GM23248 (cell line): ENCODE measurements at regions not wholly inside any gene's neighbourhood (a gene's known extent, or its start where the extent isn't known, plus 50 kb on each side); places are given as distances from the start of the nearest gene placed in this dataset.

Experiments
- DNase-seq: peaks from one replicate; pipeline ENCODE4 v3.0.0-alpha.2; 2015
- H2AFZ ChIP-seq: fragments of 200-600 bp; sonication (generic); 2 replicates; pipeline ENCODE4 v1.6.1; 2016; ENCODE audit warnings: antibody characterized with exemption
- H3F3A ChIP-seq: fragments of 200-600 bp; sonication (generic); 2 replicates; pipeline ENCODE4 v1.6.1; 2016; ENCODE audit warnings: mild to moderate bottlenecking, antibody characterized with exemption, mixed run types; ENCODE audit not compliant: insufficient read depth
- H3K27ac ChIP-seq: fragments of 200-600 bp; sonication (generic); 2 replicates; pipeline ENCODE4 v1.5.1; 2016; ENCODE audit warnings: mild to moderate bottlenecking
- H3K27me3 ChIP-seq: fragments of 200-600 bp; sonication (generic); replicated peaks from 2 replicates; pipeline ENCODE4 v1.6.1; 2016; ENCODE audit warnings: mild to moderate bottlenecking; ENCODE audit not compliant: insufficient read depth
- H3K36me3 ChIP-seq: fragments of 200-600 bp; sonication (generic); 2 replicates; pipeline ENCODE4 v1.6.1; 2016; ENCODE audit warnings: low read depth, mild to moderate bottlenecking
- H3K4me1 ChIP-seq: fragments of 200-600 bp; sonication (generic); 2 replicates; pipeline ENCODE4 v1.6.1; 2016; ENCODE audit warnings: mild to moderate bottlenecking; ENCODE audit not compliant: insufficient read depth
- H3K4me2 ChIP-seq: fragments of 200-600 bp; sonication (generic); one replicate; pipeline ENCODE4 v1.6.1; 2016; ENCODE audit warnings: mild to moderate bottlenecking; ENCODE audit not compliant: unreplicated experiment
- H3K4me3 ChIP-seq: fragments of 200-600 bp; sonication (generic); 2 replicates; pipeline ENCODE4 v1.5.1; 2016; ENCODE audit warnings: mild to moderate bottlenecking
- H3K79me2 ChIP-seq: fragments of 200-600 bp; sonication (generic); 2 replicates; pipeline ENCODE4 v1.6.1; 2016; ENCODE audit warnings: mild to moderate bottlenecking; ENCODE audit not compliant: insufficient read depth
- H3K9ac ChIP-seq: fragments of 200-600 bp; sonication (generic); 2 replicates; pipeline ENCODE4 v1.6.1; 2016; ENCODE audit warnings: mild to moderate bottlenecking
- H3K9me2 ChIP-seq: fragments of 200-600 bp; sonication (generic); 2 replicates; pipeline ENCODE4 v1.6.1; 2016; ENCODE audit warnings: mixed run types, mild to moderate bottlenecking, moderate library complexity; ENCODE audit not compliant: insufficient read depth
- H3K9me3 ChIP-seq: fragments of 200-600 bp; sonication (generic); one replicate; pipeline ENCODE4 v1.6.1; 2017; ENCODE audit warnings: low read depth
- H4K20me1 ChIP-seq: fragments of 200-600 bp; sonication (generic); 2 replicates; pipeline ENCODE4 v1.6.0; 2016; ENCODE audit not compliant: insufficient read depth
- EZH2 ChIP-seq: fragments of 200-600 bp; sonication (generic); IDR thresholded peaks from 2 replicates; pipeline ENCODE4 v1.6.1; 2018; ENCODE audit warnings: antibody characterized with exemption, mild to moderate bottlenecking; ENCODE audit not compliant: insufficient read depth, poor library complexity, severe bottlenecking
- EZH2phosphoT487 ChIP-seq: fragments of 200-600 bp; sonication (generic); IDR thresholded peaks from 2 replicates; pipeline ENCODE4 v1.6.1; 2018; ENCODE audit warnings: antibody characterized with exemption, moderate library complexity, mild to moderate bottlenecking, low read depth; ENCODE audit not compliant: insufficient read depth
- WGBS, 2 experiments: methylation state at CpG; one replicate each; pipeline ENCODE4 v1.1.6; 2015 to 2017; ENCODE audit warnings: low lambda C conversion rate in 2 of 2, low coverage in 1 of 2; ENCODE audit errors: missing lambda C conversion rate in 2 of 2; 5-methylcytosine and 5-hydroxymethylcytosine counted together
- in situ Hi-C: fragments of 300-500 bp; cut with MboI; formaldehyde crosslinking; loops from 2 replicates; pipeline ENCODE4 v1.15.0; 2020

DNA sequence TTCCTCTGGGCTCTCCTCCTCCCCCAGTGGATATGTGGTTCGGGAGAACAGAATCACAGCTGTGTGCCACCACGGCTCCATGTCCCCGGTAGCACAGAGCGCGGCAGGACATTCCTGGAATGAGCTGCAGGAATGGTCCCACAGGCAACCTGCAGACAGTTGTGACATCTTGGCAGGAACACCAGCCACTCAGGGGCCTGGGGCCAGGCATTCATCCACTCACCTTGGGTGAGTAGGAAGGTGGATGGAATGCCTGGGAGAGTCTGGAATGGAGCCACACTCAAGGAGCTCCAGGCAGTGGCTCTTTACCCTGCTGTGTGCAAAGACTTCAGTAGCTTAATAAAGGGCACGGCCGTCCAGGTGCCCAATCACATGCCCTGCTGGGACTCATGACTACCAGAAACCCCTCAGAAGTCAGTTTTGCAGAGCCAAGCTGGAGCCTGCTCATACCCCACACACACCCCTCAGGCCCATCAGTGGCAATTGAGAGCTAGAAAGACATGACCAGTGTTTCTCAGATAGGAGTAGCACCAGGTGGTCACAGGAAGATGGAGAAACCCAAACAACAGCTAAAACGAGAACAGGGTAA lies 117.3 kb upstream of the PRR20G start:
- Histone ChIP-seq H3F3A (no peaks in the 10 kb centered on the region), H3K27ac (no peak overlapping the region), H3K9me3 (no peaks in the 10 kb centered on the region), H3K4me1 (no peaks in the 10 kb centered on the region), H4K20me1 (no peaks in the 10 kb centered on the region), H3K36me3 (no peaks in the 10 kb centered on the region), H3K9ac (no peak overlapping the region), H2AFZ (no peak overlapping the region), H3K4me2 (no peak overlapping the region), H3K9me2 (no peaks in the 10 kb centered on the region), H3K4me3 (no peak overlapping the region), H3K79me2 (no peaks in the 10 kb centered on the region), H3K27me3 (peaks cover 25% of the 10 kb centered on the region)
- DNase-seq, result no peak
- TF ChIP-seq EZH2phosphoT487 (no peak), EZH2 (no peak)
- in situ Hi-C loops, result no loop called here
- 59 to 61% methylated on average over 8 of the region's 8 CpGs for WGBS, 2 experiments

DNA sequence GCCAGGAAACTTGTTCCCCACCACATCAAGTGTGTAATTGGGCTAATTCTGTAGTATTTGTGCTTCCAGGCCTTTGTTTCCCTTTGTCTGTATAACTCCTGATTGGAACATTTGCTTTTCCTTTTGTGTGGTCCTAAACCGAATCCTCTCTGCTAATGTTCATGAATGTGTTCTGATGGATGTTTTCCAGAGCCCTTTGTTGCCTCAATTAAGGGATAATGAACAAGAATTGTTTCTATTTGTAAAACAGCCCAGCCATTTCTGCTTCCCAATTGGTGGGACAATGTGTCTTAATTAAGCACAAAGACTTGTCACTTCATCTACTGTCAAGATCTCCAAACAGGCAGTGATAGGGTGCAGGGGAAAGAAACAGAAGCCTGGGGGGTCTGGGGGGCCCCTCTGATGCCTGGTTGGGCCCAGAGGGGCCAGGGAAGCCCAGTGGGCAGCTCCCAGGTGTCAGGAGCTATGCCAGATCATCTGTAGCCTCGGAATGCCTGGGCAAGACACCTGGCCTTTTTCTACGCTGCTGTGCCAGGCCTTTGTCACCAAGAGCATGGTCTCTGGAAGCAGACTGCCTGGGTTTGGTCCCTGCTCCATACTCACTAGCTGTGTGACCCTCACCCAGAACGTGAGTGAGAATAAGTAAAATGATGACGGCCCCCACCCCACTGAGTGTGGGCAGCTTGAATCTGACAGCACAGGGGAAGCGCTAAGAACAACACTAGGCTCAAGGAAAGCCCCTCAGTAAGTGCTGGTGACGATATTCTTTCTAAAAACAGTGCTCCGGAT lies 116.6 kb upstream of the PRR20G start:
- no peak overlapping the region for H3K4me2 ChIP-seq
- H4K20me1 ChIP-seq, result no peaks in the 10 kb centered on the region
- H3K9me3 ChIP-seq, result no peaks in the 10 kb centered on the region
- 54 to 56% methylated on average over 8 of the region's 8 CpGs for WGBS, 2 experiments
- H3K4me1 ChIP-seq, result no peaks in the 10 kb centered on the region
- H3K79me2 ChIP-seq, result no peaks in the 10 kb centered on the region
- no peak overlapping the region for H3K9ac ChIP-seq
- no peak for TF ChIP-seq EZH2phosphoT487
- no peak for TF ChIP-seq EZH2
- H3F3A ChIP-seq, result no peaks in the 10 kb centered on the region
- in situ Hi-C loops, result no loop called here
- H2AFZ ChIP-seq, result no peak overlapping the region
- H3K36me3 ChIP-seq, result no peaks in the 10 kb centered on the region
- no peaks in the 10 kb centered on the region for H3K9me2 ChIP-seq
- no peak for DNase-seq
- H3K27me3 ChIP-seq, result peaks cover 30% of the 10 kb centered on the region
- no peak overlapping the region for H3K4me3 ChIP-seq
- no peak overlapping the region for H3K27ac ChIP-seq

DNA sequence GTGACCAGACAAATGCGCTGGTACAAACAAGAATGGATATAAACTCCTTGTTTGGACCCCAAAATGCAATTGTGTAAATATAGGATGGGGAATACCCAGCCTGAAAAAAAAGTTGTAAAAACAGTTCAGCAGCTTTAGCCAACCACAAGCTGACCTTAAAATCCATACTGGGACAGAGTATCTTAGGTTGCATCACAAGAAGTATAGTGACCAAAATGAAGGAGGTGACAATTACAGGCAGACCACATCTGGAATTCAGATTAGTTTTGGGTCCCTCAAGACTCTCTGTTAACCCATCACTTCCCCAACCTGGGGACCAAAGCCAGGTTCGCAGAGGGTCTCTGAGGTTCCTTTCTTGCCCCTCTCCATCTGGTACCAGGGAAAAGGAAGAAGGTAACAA lies 115.9 kb upstream of the PRR20G start:
- H3K79me2 ChIP-seq, result no peaks in the 10 kb centered on the region
- H3K27ac ChIP-seq, result no peak overlapping the region
- no peaks in the 10 kb centered on the region for H3K9me2 ChIP-seq
- TF ChIP-seq EZH2phosphoT487, result no peak
- no peak for TF ChIP-seq EZH2
- H3K27me3 ChIP-seq, result peaks cover 34% of the 10 kb centered on the region
- H2AFZ ChIP-seq, result no peak overlapping the region
- H3K9ac ChIP-seq, result no peak overlapping the region
- no peaks in the 10 kb centered on the region for H3F3A ChIP-seq
- no peaks in the 10 kb centered on the region for H4K20me1 ChIP-seq
- no peak overlapping the region for H3K4me3 ChIP-seq
- H3K4me2 ChIP-seq, result no peak overlapping the region
- in situ Hi-C loops, result no loop called here
- DNase-seq, result no peak
- H3K36me3 ChIP-seq, result no peaks in the 10 kb centered on the region
- no peaks in the 10 kb centered on the region for H3K9me3 ChIP-seq
- H3K4me1 ChIP-seq, result no peaks in the 10 kb centered on the region
- WGBS, 2 experiments, result 86 to 95% methylated on average over 2 of the region's 2 CpGs

DNA sequence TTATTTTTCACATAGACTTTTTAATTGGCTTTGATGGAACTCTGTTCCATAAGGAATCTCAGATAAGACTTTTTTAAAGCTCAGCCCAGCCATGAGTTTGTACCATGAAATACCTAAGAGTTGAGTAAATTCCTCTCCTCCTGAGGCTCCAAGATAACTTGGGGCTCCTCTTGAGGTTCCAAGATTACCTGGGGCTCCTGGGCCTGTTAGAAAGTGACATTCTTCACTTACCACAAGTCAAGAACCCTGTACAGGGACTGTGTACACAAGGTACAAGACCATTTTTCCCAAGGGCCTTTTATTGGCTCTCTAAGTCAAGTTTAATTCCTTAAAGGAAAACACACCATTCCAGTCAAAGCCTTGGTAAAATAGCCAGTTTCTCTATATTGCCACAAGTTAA lies 111.3 kb upstream of the PRR20G start:
- Histone ChIP-seq H3K27me3 (peaks cover 67% of the 10 kb centered on the region), H3F3A (no peaks in the 10 kb centered on the region), H3K9me3 (no peaks in the 10 kb centered on the region), H3K4me1 (no peaks in the 10 kb centered on the region), H3K79me2 (no peaks in the 10 kb centered on the region), H3K4me2 (no peak overlapping the region), H3K9ac (no peak overlapping the region), H3K4me3 (no peak overlapping the region), H3K9me2 (no peaks in the 10 kb centered on the region), H4K20me1 (no peaks in the 10 kb centered on the region), H2AFZ (no peak overlapping the region), H3K27ac (no peak overlapping the region), H3K36me3 (no peaks in the 10 kb centered on the region)
- DNase-seq, result no peak
- in situ Hi-C loops, result no loop called here
- TF ChIP-seq EZH2 (no peak), EZH2phosphoT487 (no peak)

GRCh38 chr3:127396473-127396872 lies 108.6 kb upstream of the PRR20G start:
- Histone ChIP-seq H3F3A (no peaks in the 10 kb centered on the region), H3K27me3 (peaks cover 76% of the 10 kb centered on the region), H3K79me2 (no peaks in the 10 kb centered on the region), H3K36me3 (no peaks in the 10 kb centered on the region), H2AFZ (no peak overlapping the region), H3K4me1 (no peaks in the 10 kb centered on the region), H3K9me3 (no peaks in the 10 kb centered on the region), H3K27ac (no peak overlapping the region), H3K9me2 (no peaks in the 10 kb centered on the region), H3K4me2 (no peak overlapping the region), H4K20me1 (no peaks in the 10 kb centered on the region), H3K4me3 (no peak overlapping the region), H3K9ac (no peak overlapping the region)
- in situ Hi-C loops, result no loop called here
- no peak for DNase-seq
- 8 to 12% methylated on average over 8 of the region's 8 CpGs for WGBS, 2 experiments
- no peak for TF ChIP-seq EZH2
- no peak for TF ChIP-seq EZH2phosphoT487
